A172 (cell line): ENCODE measurements at regions not wholly inside any gene's neighbourhood (a gene's known extent, or its start where the extent isn't known, plus 50 kb on each side); places are given as distances from the start of the nearest gene placed in this dataset.

ENCODE experiments used
- DNase-seq: peaks from one replicate; pipeline ENCODE4 v3.0.0-alpha.2; 2015; ENCODE audit warnings: low spot score

DNA sequence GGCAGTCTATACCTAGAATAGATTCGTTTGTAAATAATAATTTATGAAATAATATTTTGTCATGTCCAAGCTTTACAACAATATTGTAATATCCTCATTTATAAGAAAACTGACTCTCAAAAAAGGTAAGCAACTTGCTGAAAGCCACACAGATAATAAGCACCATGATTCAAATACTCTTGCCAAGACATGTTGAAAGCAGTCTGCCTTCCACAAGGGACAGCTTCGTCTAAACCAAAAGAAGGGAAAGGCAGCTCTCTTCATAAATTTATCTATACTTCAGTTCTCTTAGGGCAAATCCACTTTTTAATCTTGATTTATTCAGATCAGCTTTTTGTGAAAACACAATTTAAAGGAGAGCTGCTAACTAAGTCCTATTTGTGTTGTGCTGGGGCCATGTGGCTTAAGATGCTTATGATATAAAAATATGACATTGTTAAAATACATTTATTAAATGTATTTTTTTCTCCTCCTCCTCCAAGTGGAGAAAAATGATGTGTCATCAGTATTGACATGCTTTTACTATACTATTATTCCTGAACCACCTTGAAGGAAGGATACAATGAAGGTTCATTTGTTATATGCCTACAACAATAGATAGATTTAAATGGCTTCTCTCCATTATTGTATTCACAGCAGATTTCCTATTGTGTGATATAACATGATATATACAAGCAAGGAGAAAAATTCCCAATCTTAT, 737.0 kb downstream of the HDGFL1 start:
- no peak for DNase-seq

DNA sequence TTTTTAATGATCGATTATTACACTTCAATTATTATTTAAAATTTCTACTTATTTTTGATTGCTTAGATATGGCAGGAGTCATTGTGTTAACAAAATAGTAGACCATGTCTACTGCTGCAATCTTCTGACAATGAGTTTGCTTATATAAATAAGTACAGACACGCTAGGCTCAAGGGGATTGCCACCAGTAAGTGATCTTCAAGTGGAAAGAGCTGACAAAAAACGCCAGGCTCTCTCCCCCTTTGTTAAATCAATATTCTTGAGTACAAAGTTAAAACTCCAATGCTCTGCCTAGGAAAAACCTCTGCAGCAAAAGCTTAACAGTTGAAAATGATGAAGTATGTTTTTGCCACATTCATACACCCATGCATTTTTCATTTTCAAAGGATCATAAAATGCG, 738.1 kb downstream of the HDGFL1 start:
- DNase-seq: no peak

DNA sequence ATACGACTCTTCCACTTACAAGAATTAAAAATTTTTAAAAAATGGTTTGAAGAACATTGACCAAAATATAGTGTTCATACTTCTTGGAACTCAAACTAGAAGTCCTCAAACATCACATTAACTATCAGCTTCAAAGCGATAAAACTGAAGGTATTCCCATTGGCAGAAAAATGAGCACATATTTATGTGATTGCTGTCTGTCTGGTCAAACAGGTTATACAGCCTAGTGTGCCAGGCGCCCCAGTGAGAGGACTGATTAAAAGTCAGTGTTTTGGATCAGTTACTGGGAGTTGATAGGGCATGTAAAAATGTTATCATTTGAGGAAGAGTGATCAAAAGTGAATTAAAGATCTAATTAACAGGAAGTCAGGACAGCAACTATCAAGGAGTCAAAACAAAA, 738.8 kb downstream of the HDGFL1 start:
- DNase-seq: no peak

- no peak for DNase-seq
Observed at GRCh38 chr6:23311211-23311610, 741.8 kb downstream of the HDGFL1 start.

- DNase-seq: no peak
Observed at GRCh38 chr6:23316131-23316530, 746.8 kb downstream of the HDGFL1 start.

DNA sequence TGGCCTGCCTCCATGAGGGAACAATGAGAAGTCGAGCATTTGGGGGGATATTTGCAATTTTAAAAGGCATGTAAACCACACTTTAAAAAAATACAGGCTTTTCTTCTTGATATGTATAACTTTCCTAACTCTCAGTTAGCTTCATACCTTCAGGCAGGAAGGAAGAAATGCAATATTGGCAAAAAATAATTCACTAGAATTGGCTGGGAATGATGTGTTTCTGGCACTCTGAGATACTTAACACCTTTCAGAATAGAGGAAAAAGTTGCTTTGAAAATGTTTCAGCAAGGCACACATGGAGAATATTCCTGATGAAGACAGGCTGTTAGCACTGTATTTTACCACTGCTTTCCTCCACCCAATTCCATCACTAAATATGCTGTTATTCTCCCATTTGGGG, 747.6 kb downstream of the HDGFL1 start:
- no peak for DNase-seq

DNA sequence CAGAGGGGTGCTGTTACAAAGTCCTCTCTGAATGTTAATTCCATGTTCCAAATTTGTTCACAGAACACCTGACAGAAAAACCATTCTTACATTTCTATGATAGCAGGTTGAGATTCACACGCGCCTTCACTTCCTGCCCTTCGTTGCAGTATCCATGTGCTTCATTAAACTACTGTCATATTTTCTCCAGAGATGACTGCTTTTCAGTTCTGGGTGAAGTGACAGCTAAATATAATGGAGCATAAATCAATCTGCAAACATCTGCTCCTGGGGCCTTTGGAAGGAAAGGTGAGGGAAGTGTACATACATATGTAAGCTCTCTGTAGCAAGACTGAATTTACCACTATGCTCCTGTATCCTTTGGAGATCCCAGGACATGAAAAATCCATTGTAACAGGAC, 750.2 kb downstream of the HDGFL1 start:
- no peak for DNase-seq

DNA sequence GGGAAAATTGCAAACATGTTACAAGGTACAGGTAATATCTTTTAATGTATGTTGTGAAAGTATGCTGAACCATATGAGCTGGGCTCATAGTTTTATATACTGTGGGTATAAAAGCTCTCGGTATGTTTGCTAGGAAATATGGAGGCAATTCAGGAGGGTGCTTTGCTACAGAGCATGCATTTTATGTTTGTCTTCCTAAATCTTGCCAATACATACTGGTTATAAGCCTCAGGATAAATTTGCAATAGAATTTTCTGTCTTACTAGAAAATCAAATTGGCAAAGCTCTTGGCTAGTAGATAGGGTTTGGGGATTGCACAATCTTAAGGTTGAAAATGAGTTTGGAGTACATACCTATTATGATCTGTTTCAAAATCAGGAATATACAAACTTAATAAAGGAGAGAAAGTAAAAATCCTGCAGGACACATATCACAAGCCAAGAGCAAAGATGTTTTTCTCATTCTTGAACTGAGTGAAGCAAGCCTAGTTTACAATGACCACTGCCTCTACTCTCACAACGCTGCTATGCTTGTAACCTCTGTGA, 751.2 kb downstream of the HDGFL1 start:
- no peak for DNase-seq

DNA sequence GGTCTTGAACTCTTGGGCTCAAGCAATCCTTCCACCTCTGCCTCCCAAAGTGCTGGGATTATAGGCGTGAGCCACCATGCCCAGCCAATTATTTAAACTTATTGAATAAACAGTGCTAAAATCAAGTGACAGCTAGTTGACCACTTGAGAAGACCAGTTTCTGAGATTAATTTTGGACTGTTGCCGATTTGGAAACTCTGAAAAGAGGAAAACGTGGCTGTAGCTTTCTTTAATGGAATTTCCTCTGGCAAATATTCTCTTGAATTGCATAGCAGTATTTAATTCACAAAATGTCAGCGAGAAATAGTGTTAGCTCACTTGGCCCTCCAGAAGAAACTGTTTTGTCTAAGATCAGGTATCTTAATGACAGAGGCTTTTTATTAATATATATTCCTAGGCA, 754.5 kb downstream of the HDGFL1 start:
- DNase-seq: no peak

DNA sequence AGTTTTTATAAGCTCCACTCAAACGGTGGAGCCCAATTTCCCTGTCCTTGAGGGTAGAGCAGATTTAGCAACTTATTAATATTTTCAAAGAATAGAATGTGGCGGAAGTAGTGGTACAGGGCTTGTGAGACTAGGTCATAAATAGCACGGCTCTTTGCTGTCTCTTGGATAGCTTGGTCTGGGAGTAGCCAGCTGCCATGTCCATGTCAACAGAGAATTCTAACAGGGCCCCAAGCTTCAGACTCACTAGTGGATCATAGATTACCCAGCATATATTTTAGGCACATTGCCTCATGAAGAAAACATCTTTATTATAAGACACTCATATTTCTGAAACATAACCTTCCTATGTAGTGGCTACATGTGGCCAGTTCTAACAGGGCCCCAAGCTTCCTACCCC, 755.7 kb downstream of the HDGFL1 start:
- no peak for DNase-seq

DNA sequence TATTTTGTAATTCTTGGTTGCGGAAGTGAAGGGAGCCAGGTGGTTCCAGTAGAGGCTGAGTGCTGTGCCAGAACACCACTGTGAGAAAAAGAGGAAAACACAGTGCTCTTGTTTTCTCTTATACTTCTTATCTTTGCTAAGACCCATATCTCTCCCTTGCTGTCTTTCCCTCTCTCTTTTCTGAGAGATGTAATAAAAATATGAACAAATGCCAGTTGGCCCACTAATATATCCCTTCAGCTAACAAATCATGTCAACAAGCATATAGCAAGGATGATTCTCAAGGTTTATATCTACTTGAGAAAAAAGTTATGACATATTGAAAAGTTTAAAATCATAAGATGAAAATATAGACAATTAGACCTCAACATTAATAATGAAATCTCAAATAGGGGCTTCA, 758.3 kb downstream of the HDGFL1 start:
- DNase-seq: no peak

GRCh38 chr6:23329086-23329485, 759.7 kb downstream of the HDGFL1 start:
- no peak for DNase-seq

- no peak for DNase-seq
Observed at GRCh38 chr6:23330632-23331031, 761.3 kb downstream of the HDGFL1 start.

DNA sequence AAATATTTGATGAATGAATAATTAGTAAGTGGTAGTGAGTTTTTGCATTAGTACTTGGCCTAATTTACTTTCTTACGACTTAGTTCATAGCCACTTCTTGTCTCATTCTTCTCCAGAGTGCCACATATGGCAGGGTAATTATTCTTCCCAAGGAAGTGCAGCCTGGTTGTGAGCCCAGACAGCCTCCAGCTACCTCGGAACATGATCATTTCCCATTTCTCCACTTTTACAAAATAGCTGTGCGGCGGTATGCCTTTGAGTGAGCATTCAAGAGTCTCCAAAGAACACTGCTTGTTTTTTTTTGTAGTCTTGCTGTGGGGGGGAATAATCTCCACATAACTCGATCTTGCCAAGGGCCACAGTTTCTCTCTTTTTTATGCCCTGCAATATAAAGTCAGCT, 765.0 kb downstream of the HDGFL1 start:
- no peak for DNase-seq

GRCh38 chr6:23335894-23336293, 766.5 kb downstream of the HDGFL1 start:
- DNase-seq: no peak

- DNase-seq: no peak
Observed at GRCh38 chr6:23339268-23339667, 769.9 kb downstream of the HDGFL1 start.

DNA sequence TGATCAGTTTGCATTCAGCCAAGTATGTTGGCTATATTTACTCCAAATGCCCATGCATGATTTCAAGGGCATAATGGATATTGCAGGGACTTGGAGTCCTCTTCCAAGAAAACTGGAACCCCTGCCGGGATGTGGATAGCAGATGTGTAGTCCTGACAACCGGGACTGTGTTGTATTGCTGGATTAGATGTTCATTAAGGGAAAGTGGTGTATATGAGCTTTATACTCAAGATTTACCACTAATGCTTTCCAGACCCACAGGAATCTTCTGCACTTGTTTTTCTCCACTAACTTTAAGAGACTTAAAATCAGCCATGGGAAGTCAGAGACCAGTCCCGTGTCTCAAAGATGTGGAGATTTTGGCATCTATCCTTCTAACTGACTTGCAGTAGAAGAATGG, 770.9 kb downstream of the HDGFL1 start:
- DNase-seq: no peak

DNA sequence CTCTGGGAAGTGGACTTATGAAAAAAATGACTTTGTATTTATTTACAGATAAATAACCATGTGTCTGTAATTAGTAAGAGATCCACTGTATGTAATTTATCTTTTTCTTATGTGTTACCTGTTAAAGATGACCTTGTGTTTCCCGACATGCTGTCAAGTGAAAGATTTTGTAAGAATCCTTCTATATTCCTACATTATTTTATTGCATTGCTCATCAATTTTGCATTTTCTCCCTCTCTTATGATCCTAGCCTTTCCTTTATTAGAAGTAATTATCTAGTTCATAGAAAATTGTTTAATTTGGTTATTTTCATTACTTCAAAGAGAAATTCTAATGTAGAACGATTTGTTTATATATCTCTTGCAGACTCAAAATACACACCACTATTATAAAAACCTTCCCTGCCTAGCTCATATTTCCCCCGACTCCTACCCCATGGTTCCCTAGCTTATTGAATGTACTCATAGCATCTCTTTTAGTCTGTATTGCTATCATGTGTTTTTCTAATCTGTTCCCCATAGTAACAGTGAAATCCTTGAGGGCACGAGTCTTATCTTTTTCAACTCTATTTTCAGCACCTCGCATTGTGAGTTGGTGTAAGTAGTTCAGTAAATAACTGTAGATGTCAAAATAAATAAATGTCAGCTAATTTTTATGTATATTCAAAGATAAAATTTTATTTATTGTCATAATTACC, 774.4 kb downstream of the HDGFL1 start:
- DNase-seq: no peak

GRCh38 chr6:23348185-23348584, 777.8 kb upstream of the NRSN1 start:
- no peak for DNase-seq

DNA sequence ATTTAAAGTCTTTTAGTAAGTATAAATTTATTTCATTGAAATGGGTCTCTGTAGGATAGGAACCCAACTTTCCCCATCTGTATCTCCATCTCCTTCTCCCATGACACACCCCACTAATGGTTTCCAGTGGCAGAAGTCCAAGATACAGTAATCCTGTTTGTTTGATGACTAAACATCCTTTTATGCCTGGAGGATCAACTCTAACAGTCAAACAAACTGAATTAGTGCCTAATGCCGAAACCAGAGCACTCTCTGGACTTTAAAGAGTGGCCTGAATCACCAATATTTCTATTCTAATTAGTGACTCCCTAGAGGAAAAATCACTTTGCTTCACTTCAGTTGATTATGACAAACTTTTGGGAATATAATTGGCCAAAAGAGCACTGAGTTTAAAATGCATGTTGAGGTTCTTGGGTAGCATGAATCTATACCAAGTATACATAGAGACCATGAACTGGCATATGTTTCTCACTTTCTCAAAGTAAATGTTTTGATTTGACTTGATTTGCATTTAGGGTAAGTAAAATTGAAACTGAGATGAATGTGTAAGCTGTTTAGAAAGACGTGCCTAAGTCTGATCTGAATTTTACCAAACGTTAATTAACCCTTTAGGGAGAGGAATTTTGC, 776.4 kb upstream of the NRSN1 start:
- DNase-seq: peak; percentile 91

GRCh38 chr6:23350752-23351453, 775.1 kb upstream of the NRSN1 start:
- peak; percentile 9 for DNase-seq

GRCh38 chr6:23354004-23354403, 772.0 kb upstream of the NRSN1 start:
- no peak for DNase-seq
